SK-N-MC (cell line): ENCODE measurements at regions not wholly inside any gene's neighbourhood (a gene's known extent, or its start where the extent isn't known, plus 50 kb on each side); places are given as distances from the start of the nearest gene placed in this dataset.
"Not testable (repeated sequence)": the region's sequence is repeated elsewhere in the genome, so short reads cannot be mapped to it uniquely, and the experiment has no call there.

Source experiments
- DNase-seq: peaks from one replicate; pipeline ENCODE4 v3.0.0-alpha.2; 2011; ENCODE audit warnings: low read depth, low spot score
- H3K27ac ChIP-seq: fragments of 200-600 bp; sonication (generic); 2 replicates; pipeline ENCODE4 v1.5.1; 2016; ENCODE audit warnings: mixed run types
- H3K36me3 ChIP-seq: fragments of 200-600 bp; sonication (generic); 2 replicates; pipeline ENCODE4 v1.6.1; 2017; ENCODE audit warnings: antibody characterized with exemption, low read length, mixed read lengths; ENCODE audit not compliant: insufficient read depth
- H3K4me3 ChIP-seq: fragments of 200-600 bp; sonication (generic); 2 replicates; pipeline ENCODE4 v1.5.1; 2016
- H3K9ac ChIP-seq: fragments of 200-600 bp; sonication (generic); 2 replicates; pipeline ENCODE4 v1.8.0; 2017; ENCODE audit warnings: mixed run types, mixed read lengths; ENCODE audit not compliant: insufficient read length
- H3K9me3 ChIP-seq: fragments of 200-600 bp; sonication (generic); 2 replicates; pipeline ENCODE4 v1.6.1; 2017; ENCODE audit warnings: low read depth, mild to moderate bottlenecking, antibody characterized with exemption, low read length, moderate library complexity, mixed read lengths
- EZH2 ChIP-seq: fragments of 200-600 bp; sonication (generic); IDR thresholded peaks from one replicate; pipeline ENCODE4 v1.6.1; 2017; ENCODE audit warnings: antibody characterized with exemption
- FOXP2 ChIP-seq: optimal IDR thresholded peaks from 2 replicates; pipeline ENCODE3; 2011; ENCODE audit warnings: mild to moderate bottlenecking, moderate library complexity; ENCODE audit not compliant: insufficient read depth; ENCODE audit errors: extremely low read length, control extremely low read depth
- POLR2AphosphoS5 ChIP-seq: IDR thresholded peaks from 2 replicates; pipeline ENCODE4 v1.6.1; 2012; ENCODE audit warnings: mild to moderate bottlenecking, low read depth, low read length, borderline replicate concordance

- Histone ChIP-seq H3K36me3 (no peaks in the 10 kb centered on the region), H3K27ac (no peak overlapping the region), H3K9me3 (no peaks in the 10 kb centered on the region), H3K4me3 (no peak overlapping the region), H3K9ac (no peak overlapping the region)
- TF ChIP-seq POLR2AphosphoS5 (no peak), EZH2 (no peak), FOXP2 (no peak)
- no peak for DNase-seq
Measured at GRCh38 chr11:89612096-89612495, 98.0 kb upstream of the TRIM77 start.

- H3K9me3 ChIP-seq: no peaks in the 10 kb centered on the region
- no peak for DNase-seq
- no peak overlapping the region for H3K9ac ChIP-seq
- TF ChIP-seq POLR2AphosphoS5: no peak
- no peak for TF ChIP-seq FOXP2
- no peak for TF ChIP-seq EZH2
- H3K36me3 ChIP-seq: no peaks in the 10 kb centered on the region
- no peak overlapping the region for H3K27ac ChIP-seq
- no peak overlapping the region for H3K4me3 ChIP-seq
Measured at GRCh38 chr11:89613911-89614310, 96.2 kb upstream of the TRIM77 start.

GRCh38 chr11:89614428-89614827 lies 95.7 kb upstream of the TRIM77 start:
- not testable (repeated sequence) for DNase-seq, H3K27ac ChIP-seq, H3K36me3 ChIP-seq, H3K9me3 ChIP-seq, H3K4me3 ChIP-seq, H3K9ac ChIP-seq

- not testable (repeated sequence) for H3K27ac ChIP-seq, H3K9ac ChIP-seq, DNase-seq, H3K9me3 ChIP-seq, H3K36me3 ChIP-seq, H3K4me3 ChIP-seq
Measured at GRCh38 chr11:89615642-89616041, 94.5 kb upstream of the TRIM77 start.

GRCh38 chr11:89616161-89616560 lies 93.9 kb upstream of the TRIM77 start:
- H3K4me3 ChIP-seq: not testable (repeated sequence)

GRCh38 chr11:89616999-89617602 lies 93.0 kb upstream of the TRIM77 start:
- H3K9ac ChIP-seq, H3K9me3 ChIP-seq, DNase-seq, H3K27ac ChIP-seq, H3K36me3 ChIP-seq, H3K4me3 ChIP-seq: not testable (repeated sequence)

More at GRCh38 chr11:89616161-89616560, 93.9 kb upstream of the TRIM77 start:
- H3K9ac ChIP-seq, H3K9me3 ChIP-seq, H3K36me3 ChIP-seq, H3K27ac ChIP-seq, DNase-seq: not testable (repeated sequence)

- H3K9ac ChIP-seq, H3K27ac ChIP-seq, H3K9me3 ChIP-seq, DNase-seq, H3K36me3 ChIP-seq, H3K4me3 ChIP-seq: not testable (repeated sequence)
Measured at GRCh38 chr11:89620721-89621120, 89.4 kb upstream of the TRIM77 start.

GRCh38 chr11:89625171-89625570 lies 84.9 kb upstream of the TRIM77 start:
- TF ChIP-seq POLR2AphosphoS5: no peak
- TF ChIP-seq FOXP2: no peak
- no peak for TF ChIP-seq EZH2
- no peak overlapping the region for H3K9ac ChIP-seq
- H3K36me3 ChIP-seq: no peaks in the 10 kb centered on the region
- H3K4me3 ChIP-seq: no peak overlapping the region
- no peaks in the 10 kb centered on the region for H3K9me3 ChIP-seq
- H3K27ac ChIP-seq: no peak overlapping the region
- no peak for DNase-seq

GRCh38 chr11:89626366-89626765 lies 83.7 kb upstream of the TRIM77 start:
- H3K36me3 ChIP-seq: no peaks in the 10 kb centered on the region
- TF ChIP-seq POLR2AphosphoS5 (no peak), FOXP2 (no peak), EZH2 (no peak)
- H3K4me3 ChIP-seq: no peak overlapping the region
- no peak overlapping the region for H3K27ac ChIP-seq
- H3K9ac ChIP-seq: no peak overlapping the region
- DNase-seq: no peak
- H3K9me3 ChIP-seq: no peaks in the 10 kb centered on the region

GRCh38 chr11:89626881-89627280 lies 83.2 kb upstream of the TRIM77 start:
- H3K36me3 ChIP-seq, H3K9ac ChIP-seq, H3K27ac ChIP-seq, DNase-seq, H3K9me3 ChIP-seq, H3K4me3 ChIP-seq: not testable (repeated sequence)
